Parathyroid adenoma (tissue), 2 donors: ENCODE measurements at regions not wholly inside any gene's neighbourhood (a gene's known extent, or its start where the extent isn't known, plus 50 kb on each side); places are given as distances from the start of the nearest gene placed in this dataset.

Experiments used
- H2AFZ ChIP-seq: fragments of 300-600 bp; sonication (generic); one replicate; pipeline ENCODE4 v1.7.0; 2017; ENCODE audit warnings: antibody characterized with exemption, mild to moderate bottlenecking
- H3K27ac ChIP-seq: fragments of 300-600 bp; sonication (generic); one replicate; pipeline ENCODE4 v1.7.0; 2017
- H3K27me3 ChIP-seq: fragments of 300-600 bp; sonication (generic); one replicate; pipeline ENCODE4 v1.7.0; 2017; ENCODE audit warnings: low read length; ENCODE audit not compliant: control insufficient read depth, insufficient read depth
- H3K36me3 ChIP-seq: fragments of 300-600 bp; sonication (generic); one replicate; pipeline ENCODE4 v1.7.0; 2017; ENCODE audit warnings: low read length; ENCODE audit not compliant: control insufficient read depth, insufficient read depth
- H3K4me1 ChIP-seq: fragments of 300-600 bp; sonication (generic); one replicate; pipeline ENCODE4 v1.7.0; 2017; ENCODE audit warnings: control low read depth
- H3K4me2 ChIP-seq: fragments of 300-600 bp; sonication (generic); one replicate; pipeline ENCODE4 v1.7.0; 2017; ENCODE audit warnings: low read length
- H3K4me3 ChIP-seq: fragments of 300-600 bp; sonication (generic); one replicate; pipeline ENCODE4 v1.7.0; 2017; ENCODE audit warnings: low read depth, low read length
- H3K79me2 ChIP-seq: fragments of 300-600 bp; sonication (generic); one replicate; pipeline ENCODE4 v1.7.0; 2017; ENCODE audit warnings: control low read depth
- H3K9ac ChIP-seq: fragments of 300-600 bp; sonication (generic); one replicate; pipeline ENCODE4 v1.7.0; 2017; ENCODE audit warnings: mild to moderate bottlenecking
- H3K9me3 ChIP-seq: fragments of 300-600 bp; sonication (generic); one replicate; pipeline ENCODE4 v1.7.0; 2017; ENCODE audit warnings: low read length; ENCODE audit not compliant: control insufficient read depth
- CTCF ChIP-seq: fragments of 300-600 bp; sonication (generic); IDR thresholded peaks from one replicate; pipeline ENCODE4 v1.7.0; 2017; ENCODE audit warnings: antibody characterized with exemption, mild to moderate bottlenecking
- donor health status: primary hyperparathyroidism.

GRCh38 chr9:107723015-107723414 is 233.4 kb upstream of the KLF4 start:
- Histone ChIP-seq H3K4me3 (no peak overlapping the region), H3K36me3 (no peaks in the 10 kb centered on the region), H3K9me3 (no peaks in the 10 kb centered on the region), H3K4me2 (no peak overlapping the region), H2AFZ (no peak overlapping the region), H3K4me1 (no peaks in the 10 kb centered on the region), H3K27me3 (no peaks in the 10 kb centered on the region), H3K27ac (no peak overlapping the region), H3K79me2 (no peaks in the 10 kb centered on the region), H3K9ac (no peak overlapping the region)
- TF ChIP-seq CTCF: no peak

- H3K79me2 ChIP-seq: no peaks in the 10 kb centered on the region
- H3K9me3 ChIP-seq: no peaks in the 10 kb centered on the region
- no peak overlapping the region for H3K9ac ChIP-seq
- H3K36me3 ChIP-seq: no peaks in the 10 kb centered on the region
- no peak overlapping the region for H3K27ac ChIP-seq
- no peak overlapping the region for H3K4me2 ChIP-seq
- no peak overlapping the region for H2AFZ ChIP-seq
- no peaks in the 10 kb centered on the region for H3K27me3 ChIP-seq
- H3K4me3 ChIP-seq: no peak overlapping the region
- no peaks in the 10 kb centered on the region for H3K4me1 ChIP-seq
- TF ChIP-seq CTCF: no peak
These were observed 232.2 kb upstream of the KLF4 start for GRCh38 chr9:107721705-107722245.

GRCh38 chr9:107720501-107720900 is 230.9 kb upstream of the KLF4 start:
- Histone ChIP-seq H3K4me2 (no peak overlapping the region), H3K4me3 (no peak overlapping the region), H3K36me3 (no peaks in the 10 kb centered on the region), H3K27me3 (no peaks in the 10 kb centered on the region), H3K79me2 (no peaks in the 10 kb centered on the region), H3K4me1 (no peaks in the 10 kb centered on the region), H2AFZ (no peak overlapping the region), H3K9ac (no peak overlapping the region), H3K9me3 (no peaks in the 10 kb centered on the region), H3K27ac (no peak overlapping the region)
- TF ChIP-seq CTCF: no peak

- Histone ChIP-seq H3K79me2 (no peaks in the 10 kb centered on the region), H2AFZ (no peak overlapping the region), H3K27me3 (no peaks in the 10 kb centered on the region), H3K9ac (no peak overlapping the region), H3K4me3 (no peak overlapping the region), H3K4me2 (no peak overlapping the region), H3K36me3 (no peaks in the 10 kb centered on the region), H3K9me3 (no peaks in the 10 kb centered on the region), H3K4me1 (no peaks in the 10 kb centered on the region), H3K27ac (no peak overlapping the region)
- TF ChIP-seq CTCF: no peak
These were observed 228.2 kb upstream of the KLF4 start for GRCh38 chr9:107717529-107718314.

GRCh38 chr9:107715740-107716139 is 226.2 kb upstream of the KLF4 start:
- Histone ChIP-seq H3K4me1 (no peaks in the 10 kb centered on the region), H3K36me3 (no peaks in the 10 kb centered on the region), H3K9ac (no peak overlapping the region), H3K79me2 (no peaks in the 10 kb centered on the region), H3K27ac (no peak overlapping the region), H3K4me2 (no peak overlapping the region), H3K4me3 (no peak overlapping the region), H2AFZ (no peak overlapping the region), H3K9me3 (no peaks in the 10 kb centered on the region), H3K27me3 (no peaks in the 10 kb centered on the region)
- TF ChIP-seq CTCF: no peak
